HEK293 (cell line): ENCODE measurements at regions not wholly inside any gene's neighbourhood (a gene's known extent, or its start where the extent isn't known, plus 50 kb on each side); places are given as distances from the start of the nearest gene placed in this dataset.

Experiments used
- TSHZ1 ChIP-seq: fragments of 450-650 bp; formaldehyde crosslinking; IDR thresholded peaks from 2 replicates; pipeline ENCODE4 v1.5.1; 2016; ENCODE audit warnings: missing biosample characterization, missing genetic modification characterization, borderline replicate concordance
- YY1 ChIP-seq: fragments of 450-650 bp; formaldehyde crosslinking; IDR thresholded peaks from 2 replicates; pipeline ENCODE4 v1.5.1; 2018; ENCODE audit warnings: missing biosample characterization, missing genetic modification characterization
- ZBTB7A ChIP-seq: fragments of 450-650 bp; formaldehyde crosslinking; IDR thresholded peaks from 2 replicates; pipeline ENCODE4 v1.5.1; 2016; ENCODE audit warnings: low read depth, missing biosample characterization, missing genetic modification characterization
- ZNF623 ChIP-seq: fragments of 450-650 bp; formaldehyde crosslinking; IDR thresholded peaks from 2 replicates; pipeline ENCODE4 v1.5.1; 2016; ENCODE audit warnings: missing biosample characterization, missing genetic modification characterization
- ZNF645 ChIP-seq: fragments of 450-650 bp; formaldehyde crosslinking; IDR thresholded peaks from 2 replicates; pipeline ENCODE4; 2016; ENCODE audit warnings: missing biosample characterization, missing genetic modification characterization
- ZNF785 ChIP-seq: fragments of 450-650 bp; formaldehyde crosslinking; IDR thresholded peaks from 2 replicates; pipeline ENCODE4 v1.5.1; 2016; ENCODE audit warnings: missing biosample characterization, missing genetic modification characterization
- TF ChIP-seq, protein P1 (sequence below): fragments of 450-650 bp; formaldehyde crosslinking; IDR thresholded peaks from 2 replicates; pipeline ENCODE4 v1.5.1; 2016; ENCODE audit warnings: missing biosample characterization, missing genetic modification characterization

DNA sequence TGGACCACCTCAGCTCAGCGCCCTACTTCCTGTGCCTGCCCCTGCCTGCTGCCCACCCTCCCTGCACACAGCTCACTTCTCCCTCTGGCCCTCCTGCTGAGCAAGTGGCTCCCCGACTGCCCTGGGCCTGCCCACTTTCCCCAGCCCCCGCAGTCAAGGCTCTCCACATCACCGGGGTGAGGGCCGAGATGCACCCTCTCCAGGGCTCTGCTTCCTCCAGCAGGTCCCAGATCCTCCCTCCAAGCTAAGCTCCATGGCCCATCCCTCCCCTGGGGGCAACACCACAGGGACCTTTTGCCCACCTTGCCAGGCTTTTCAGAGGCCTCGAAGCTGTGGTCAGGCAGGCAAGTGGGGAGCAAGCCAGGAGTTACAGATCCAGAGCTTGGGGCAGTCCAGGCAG, 820.2 kb downstream of the KCNJ18 start:
- TF ChIP-seq, protein P1, sequence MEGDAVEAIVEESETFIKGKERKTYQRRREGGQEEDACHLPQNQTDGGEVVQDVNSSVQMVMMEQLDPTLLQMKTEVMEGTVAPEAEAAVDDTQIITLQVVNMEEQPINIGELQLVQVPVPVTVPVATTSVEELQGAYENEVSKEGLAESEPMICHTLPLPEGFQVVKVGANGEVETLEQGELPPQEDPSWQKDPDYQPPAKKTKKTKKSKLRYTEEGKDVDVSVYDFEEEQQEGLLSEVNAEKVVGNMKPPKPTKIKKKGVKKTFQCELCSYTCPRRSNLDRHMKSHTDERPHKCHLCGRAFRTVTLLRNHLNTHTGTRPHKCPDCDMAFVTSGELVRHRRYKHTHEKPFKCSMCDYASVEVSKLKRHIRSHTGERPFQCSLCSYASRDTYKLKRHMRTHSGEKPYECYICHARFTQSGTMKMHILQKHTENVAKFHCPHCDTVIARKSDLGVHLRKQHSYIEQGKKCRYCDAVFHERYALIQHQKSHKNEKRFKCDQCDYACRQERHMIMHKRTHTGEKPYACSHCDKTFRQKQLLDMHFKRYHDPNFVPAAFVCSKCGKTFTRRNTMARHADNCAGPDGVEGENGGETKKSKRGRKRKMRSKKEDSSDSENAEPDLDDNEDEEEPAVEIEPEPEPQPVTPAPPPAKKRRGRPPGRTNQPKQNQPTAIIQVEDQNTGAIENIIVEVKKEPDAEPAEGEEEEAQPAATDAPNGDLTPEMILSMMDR = no peak
- TF ChIP-seq TSHZ1 (tag by site-specific recombination) (no peak), ZNF785 (tag by site-specific recombination) (no peak), ZNF623 (no peak), ZBTB7A (tag by site-specific recombination) (no peak), YY1 (tag by site-specific recombination) (no peak), ZNF645 (tag by site-specific recombination) (no peak)
